ENCODE measurements at regions not wholly inside any gene's neighbourhood (a gene's known extent, or its start where the extent isn't known, plus 50 kb on each side); places are given as distances from the start of the nearest gene placed in this dataset.

GRCh38 chr17:15095935-15096334 lies 169.2 kb downstream of the PMP22 start:
- TF ChIP-seq, protein P1, sequence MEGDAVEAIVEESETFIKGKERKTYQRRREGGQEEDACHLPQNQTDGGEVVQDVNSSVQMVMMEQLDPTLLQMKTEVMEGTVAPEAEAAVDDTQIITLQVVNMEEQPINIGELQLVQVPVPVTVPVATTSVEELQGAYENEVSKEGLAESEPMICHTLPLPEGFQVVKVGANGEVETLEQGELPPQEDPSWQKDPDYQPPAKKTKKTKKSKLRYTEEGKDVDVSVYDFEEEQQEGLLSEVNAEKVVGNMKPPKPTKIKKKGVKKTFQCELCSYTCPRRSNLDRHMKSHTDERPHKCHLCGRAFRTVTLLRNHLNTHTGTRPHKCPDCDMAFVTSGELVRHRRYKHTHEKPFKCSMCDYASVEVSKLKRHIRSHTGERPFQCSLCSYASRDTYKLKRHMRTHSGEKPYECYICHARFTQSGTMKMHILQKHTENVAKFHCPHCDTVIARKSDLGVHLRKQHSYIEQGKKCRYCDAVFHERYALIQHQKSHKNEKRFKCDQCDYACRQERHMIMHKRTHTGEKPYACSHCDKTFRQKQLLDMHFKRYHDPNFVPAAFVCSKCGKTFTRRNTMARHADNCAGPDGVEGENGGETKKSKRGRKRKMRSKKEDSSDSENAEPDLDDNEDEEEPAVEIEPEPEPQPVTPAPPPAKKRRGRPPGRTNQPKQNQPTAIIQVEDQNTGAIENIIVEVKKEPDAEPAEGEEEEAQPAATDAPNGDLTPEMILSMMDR (IDR thresholded peaks at IDR 0.05), result no peak
- TF ChIP-seq POLR2A (IDR thresholded peaks at IDR 0.05), result no peak
